ENCODE measurements at regions not wholly inside any gene's neighbourhood (a gene's known extent, or its start where the extent isn't known, plus 50 kb on each side); places are given as distances from the start of the nearest gene placed in this dataset.

- TF ChIP-seq CTCF (IDR thresholded peaks at IDR 0.05; ENCODE audit: borderline replicate concordance, extremely low read depth, low read length, poor library complexity, severe bottlenecking) (no peak), EZH2 (IDR thresholded peaks at IDR 0.05; ENCODE audit: borderline replicate concordance, low read depth, low read length, severe bottlenecking) (no peak)
Observed at GRCh38 chr11:70895366-70895670, 357.1 kb downstream of the SHANK2 start.
